Germinal center (tissue), 1 donor: ENCODE measurements at regions not wholly inside any gene's neighbourhood (a gene's known extent, or its start where the extent isn't known, plus 50 kb on each side); places are given as distances from the start of the nearest gene placed in this dataset.

Experiments
- DNase-seq: peaks from one replicate; pipeline ENCODE4 v3.0.0; 2012; ENCODE audit warnings: mixed read lengths, low spot score

GRCh38 chr1:188425687-188426086, 1596.9 kb downstream of the PLA2G4A start:
- DNase-seq, result no peak

- no peak for DNase-seq
Observed at GRCh38 chr1:188426561-188426960, 1597.8 kb downstream of the PLA2G4A start.

- DNase-seq, result no peak
Observed at GRCh38 chr1:188427642-188428041, 1598.9 kb downstream of the PLA2G4A start.

GRCh38 chr1:188429386-188429785, 1600.6 kb downstream of the PLA2G4A start:
- no peak for DNase-seq

- DNase-seq, result no peak
Observed at GRCh38 chr1:188432427-188432826, 1603.7 kb downstream of the PLA2G4A start.

GRCh38 chr1:188433425-188433824, 1604.7 kb downstream of the PLA2G4A start:
- no peak for DNase-seq

- DNase-seq, result no peak
Observed at GRCh38 chr1:188444526-188444925, 1615.8 kb downstream of the PLA2G4A start.

GRCh38 chr1:188462837-188463236, 1634.1 kb downstream of the PLA2G4A start:
- no peak for DNase-seq

- DNase-seq, result no peak
Observed at GRCh38 chr1:188463919-188464318, 1635.2 kb downstream of the PLA2G4A start.

- DNase-seq, result no peak
Observed at GRCh38 chr1:188466539-188466938, 1637.8 kb downstream of the PLA2G4A start.

GRCh38 chr1:188476606-188477005, 1647.9 kb downstream of the PLA2G4A start:
- DNase-seq, result no peak

- no peak for DNase-seq
Observed at GRCh38 chr1:188489336-188490112, 1660.8 kb downstream of the PLA2G4A start.

- no peak for DNase-seq
Observed at GRCh38 chr1:188496506-188496905, 1667.8 kb downstream of the PLA2G4A start.

GRCh38 chr1:188497020-188497419, 1668.3 kb downstream of the PLA2G4A start:
- DNase-seq, result no peak

GRCh38 chr1:188499690-188500089, 1670.9 kb downstream of the PLA2G4A start:
- no peak for DNase-seq

- no peak for DNase-seq
Observed at GRCh38 chr1:188514917-188515316, 1686.2 kb downstream of the PLA2G4A start.

GRCh38 chr1:188517139-188517538, 1688.4 kb downstream of the PLA2G4A start:
- DNase-seq, result no peak

- no peak for DNase-seq
Observed at GRCh38 chr1:188551176-188551575, 1722.4 kb downstream of the PLA2G4A start.

GRCh38 chr1:188557053-188557452, 1728.3 kb downstream of the PLA2G4A start:
- no peak for DNase-seq

- no peak for DNase-seq
Observed at GRCh38 chr1:188582911-188583532, 1754.3 kb downstream of the PLA2G4A start.

GRCh38 chr1:188584119-188584518, 1755.4 kb downstream of the PLA2G4A start:
- DNase-seq, result no peak

GRCh38 chr1:188590641-188591040, 1761.9 kb downstream of the PLA2G4A start:
- DNase-seq, result no peak

GRCh38 chr1:188594542-188595235, 1765.9 kb downstream of the PLA2G4A start:
- DNase-seq, result no peak
